HepG2 (cell line): ENCODE measurements at regions not wholly inside any gene's neighbourhood (a gene's known extent, or its start where the extent isn't known, plus 50 kb on each side); places are given as distances from the start of the nearest gene placed in this dataset.

Source experiments
- ATAC-seq: fragments of 200-7000 bp; cut with Tn5 transposase; 3 replicates; pipeline ENCODE4 v1.9.1; 2020; ENCODE audit warnings: mild to moderate bottlenecking, moderate library complexity
- BruUV-seq: library from RNA; stranded (reverse); fragments of 400-500 nt; replicated peaks from 2 replicates; lab custom pipeline; 2021; lab: Mats Ljungman, UMichigan
- CTCF ChIA-PET: fragments of 300-600 bp; formaldehyde crosslinking; extraction: SDS; loops from one replicate; lab custom pipeline; 2021; ENCODE audit warnings: low total read pairs, inconsistent platforms, low intra/inter-chr PET ratio; lab: Yijun Ruan, JAX
- POLR2A ChIA-PET: fragments of 350-600 bp; sonication (Branson Sonifier 250); formaldehyde crosslinking; loops from one replicate; lab custom pipeline; 2020; ENCODE audit warnings: antibody characterized with exemption, inconsistent platforms; lab: Yijun Ruan, JAX
- DNase-seq: peaks from one replicate; pipeline ENCODE4 v3.0.0-alpha.2; 2015; ENCODE audit warnings: low spot score
- FAIRE-seq: peaks from 3 replicates; lab custom pipeline; 2011; peaks lifted over from hg19 to GRCh38; lab: Jason Lieb, UNC
- H2AFZ ChIP-seq: one replicate; pipeline ENCODE4 v1.6.1; 2011; ENCODE audit warnings: low read length, inconsistent platforms
- H3K27ac ChIP-seq: fragments of 300-600 bp; 3 replicates; pipeline ENCODE4 v1.8.0; 2011; ENCODE audit warnings: mixed run types, mild to moderate bottlenecking, mixed read lengths, low read length, inconsistent platforms; ENCODE audit not compliant: insufficient read depth; ENCODE audit errors: extremely low read length
- H3K27me3 ChIP-seq, 2 experiments: fragments of 200-600 bp in 1 of 2; 2 replicates in 1 of 2; 3 replicates in 1 of 2; pipeline versions ENCODE4 v1.6.0 to v1.8.0; 2011; ENCODE audit warnings: low read length in 2 of 2, mild to moderate bottlenecking in 2 of 2, moderate library complexity in 2 of 2, inconsistent platforms in 1 of 2; ENCODE audit not compliant: insufficient read depth in 2 of 2, control insufficient read depth in 1 of 2
- H3K36me3 ChIP-seq, 2 experiments: fragments of 200-600 bp in 1 of 2; replicated peaks in 1 of 2; 2 replicates in 1 of 2; 3 replicates in 1 of 2; pipeline versions ENCODE4 v1.5.1 to v1.8.0; 2011; ENCODE audit warnings: low read length in 2 of 2, inconsistent platforms in 1 of 2; ENCODE audit not compliant: insufficient read depth in 2 of 2, control insufficient read depth in 1 of 2
- H3K4me1 ChIP-seq: 2 replicates; pipeline ENCODE4 v1.5.1; 2012; ENCODE audit warnings: low read length, inconsistent platforms; ENCODE audit not compliant: insufficient read depth
- H3K4me2 ChIP-seq: 2 replicates; pipeline ENCODE4 v1.6.0; 2011; ENCODE audit warnings: low read depth, low read length, inconsistent platforms
- H3K4me3 ChIP-seq, 3 experiments: fragments of 200-600 bp in 1 of 3; sonication (generic), shearing (Covaris generic) in 1 of 3; replicated peaks in 1 of 3; 2 replicates each; pipeline ENCODE4 v1.5.1; 2011 to 2016; ENCODE audit warnings: low read length in 3 of 3, inconsistent platforms in 2 of 3, low read depth in 2 of 3, mild to moderate bottlenecking in 2 of 3, control low read depth in 1 of 3, mixed read lengths in 1 of 3; ENCODE audit not compliant: insufficient read depth in 1 of 3
- H3K79me2 ChIP-seq: one replicate; pipeline ENCODE4 v1.6.1; 2011; ENCODE audit warnings: low read length, inconsistent platforms; ENCODE audit not compliant: insufficient read depth
- H3K9ac ChIP-seq: 2 replicates; pipeline ENCODE4 v1.6.0; 2011; ENCODE audit warnings: mild to moderate bottlenecking, low read depth, low read length, inconsistent platforms; ENCODE audit not compliant: insufficient read depth
- H3K9me3 ChIP-seq: 2 replicates; pipeline ENCODE4 v1.5.1; 2012; ENCODE audit warnings: mild to moderate bottlenecking, low read length
- H4K20me1 ChIP-seq: 2 replicates; pipeline ENCODE4 v1.6.0; 2011; ENCODE audit warnings: inconsistent platforms, mild to moderate bottlenecking, low read length, moderate library complexity; ENCODE audit not compliant: insufficient read depth
- AGO1 ChIP-seq: fragments of 200-400 bp; formaldehyde crosslinking; IDR thresholded peaks from 2 replicates; pipeline ENCODE4 v1.6.1; 2017; ENCODE audit warnings: mild to moderate bottlenecking, low read depth, low read length, moderate library complexity; ENCODE audit not compliant: poor library complexity, severe bottlenecking
- CBX2 ChIP-seq, 2 experiments: fragments of 200-600 bp in 1 of 2; sonication (generic); formaldehyde crosslinking in 1 of 2; IDR thresholded peaks; 2 replicates each; pipeline versions ENCODE4 v1.7.0 to v1.8.1; 2018 to 2022; ENCODE audit warnings: low read depth in 2 of 2, low read length in 1 of 2, mild to moderate bottlenecking in 1 of 2, missing genetic modification reagents in 1 of 2
- ISL2 ChIP-seq: sonication (generic); formaldehyde crosslinking; IDR thresholded peaks from 2 replicates; pipeline ENCODE4 v1.5.0; 2020; ENCODE audit warnings: missing genetic modification reagents
- MAFK ChIP-seq, 2 experiments: IDR thresholded peaks in 1 of 2; conservative IDR thresholded peaks in 1 of 2; 2 replicates each; pipeline ENCODE4 v1.6.1; 2011; ENCODE audit warnings: improper control_type of control experiment in 2 of 2, low read length in 2 of 2
- NPAS2 ChIP-seq: sonication (generic); formaldehyde crosslinking; IDR thresholded peaks from 2 replicates; pipeline ENCODE4 v1.8.0; 2022; ENCODE audit warnings: mild to moderate bottlenecking, missing genetic modification reagents, borderline replicate concordance
- NR3C1 ChIP-seq: sonication (generic); formaldehyde crosslinking; IDR thresholded peaks from 2 replicates; pipeline ENCODE4 v1.4.0; 2020; ENCODE audit warnings: missing genetic modification reagents
- RXRB ChIP-seq: IDR thresholded peaks from 2 replicates; pipeline ENCODE4 v1.6.1; 2016; ENCODE audit warnings: borderline replicate concordance, missing genetic modification reagents, missing compliant biosample characterization
- U2AF1 ChIP-seq: fragments of 200-400 bp; formaldehyde crosslinking; optimal IDR thresholded peaks from 2 replicates; pipeline ENCODE3; 2017; ENCODE audit warnings: mild to moderate bottlenecking, low read depth, low read length
- ZNF12 ChIP-seq: sonication (generic); formaldehyde crosslinking; IDR thresholded peaks from 2 replicates; pipeline ENCODE4 v1.5.0; 2020; ENCODE audit warnings: missing genetic modification reagents
- ZNF354B ChIP-seq: sonication (generic); formaldehyde crosslinking; IDR thresholded peaks from 2 replicates; pipeline ENCODE4 v1.8.0; 2022; ENCODE audit warnings: mild to moderate bottlenecking, missing genetic modification reagents
- ZNF430 ChIP-seq: sonication (generic); formaldehyde crosslinking; IDR thresholded peaks from 2 replicates; pipeline ENCODE4 v1.9.0; 2021; ENCODE audit warnings: mild to moderate bottlenecking, missing genetic modification reagents
- ZNF460 ChIP-seq: sonication (generic); formaldehyde crosslinking; IDR thresholded peaks from 2 replicates; pipeline ENCODE4 v1.5.1; 2020; ENCODE audit warnings: missing genetic modification reagents, mild to moderate bottlenecking, borderline replicate concordance
- ZNF501 ChIP-seq: sonication (generic); formaldehyde crosslinking; IDR thresholded peaks from 2 replicates; pipeline ENCODE4 v1.5.1; 2020; ENCODE audit warnings: mild to moderate bottlenecking, moderate library complexity, missing genetic modification reagents
- WGBS: methylation state at CpG from one replicate; pipeline ENCODE4 v1.1.6; 2017; ENCODE audit warnings: low lambda C conversion rate; 5-methylcytosine and 5-hydroxymethylcytosine counted together
- in situ Hi-C: cut with HindIII; loops from 2 replicates; pipeline ENCODE4 v1.10.0; 2017; ENCODE audit warnings: low pct_unique_long_range_greater_than_20kb; ENCODE audit not compliant: extremely low pct_ligation_motif_present
- intact Hi-C: fragments of 100-400 bp; cut with micrococcal nuclease; formaldehyde crosslinking; loops from one replicate; pipeline ENCODE4 v1.10.0; 2022; ENCODE audit not compliant: unreplicated experiment
- TF ChIP-seq, protein P1 (sequence below): sonication (generic); formaldehyde crosslinking; IDR thresholded peaks from 2 replicates; pipeline ENCODE4 v1.5.1; 2020; ENCODE audit warnings: missing genetic modification reagents, mild to moderate bottlenecking, borderline replicate concordance
- TF ChIP-seq, protein P2 (sequence below): sonication (generic); formaldehyde crosslinking; IDR thresholded peaks from 2 replicates; pipeline ENCODE4 v1.8.0; 2022; ENCODE audit warnings: missing genetic modification reagents, mild to moderate bottlenecking, borderline replicate concordance

GRCh38 chr13:110001670-110002275, 215.4 kb upstream of the IRS2 start:
- no peak for FAIRE-seq
- no TSS peak for BruUV-seq
- Histone ChIP-seq H3K4me1 (no peaks in the 10 kb centered on the region), H3K36me3 (no peaks in the 10 kb centered on the region), H3K4me3 (no peak overlapping the region), H3K9ac (no peak overlapping the region), H3K9me3 (no peaks in the 10 kb centered on the region), H3K79me2 (no peaks in the 10 kb centered on the region), H3K27ac (no peak overlapping the region), H3K4me2 (no peak overlapping the region), H3K27me3 (peaks cover 0 to 9% of the 10 kb centered on the region in 2 experiments; a peak in 1 of 5 replicates), H2AFZ (no peak overlapping the region), H4K20me1 (no peaks in the 10 kb centered on the region)
- in situ Hi-C loops = no loop called here
- 48% methylated on average over 7 of the region's 7 CpGs for WGBS
- intact Hi-C loops = no loop called here
- ChIA-PET POLR2A (no interaction called here), CTCF (no interaction called here)
- no peak for TF ChIP-seq ZNF430 (CRISPR knock-in tag)
- TF ChIP-seq CBX2 (IDR thresholded peaks at IDR 0.05; ENCODE audit: low read depth, low read length) = no peak
- no peak for TF ChIP-seq CBX2 (CRISPR knock-in tag; IDR thresholded peaks at IDR 0.05; ENCODE audit: low read depth)
- TF ChIP-seq ISL2 (CRISPR knock-in tag) = no peak
- TF ChIP-seq, protein P1, sequence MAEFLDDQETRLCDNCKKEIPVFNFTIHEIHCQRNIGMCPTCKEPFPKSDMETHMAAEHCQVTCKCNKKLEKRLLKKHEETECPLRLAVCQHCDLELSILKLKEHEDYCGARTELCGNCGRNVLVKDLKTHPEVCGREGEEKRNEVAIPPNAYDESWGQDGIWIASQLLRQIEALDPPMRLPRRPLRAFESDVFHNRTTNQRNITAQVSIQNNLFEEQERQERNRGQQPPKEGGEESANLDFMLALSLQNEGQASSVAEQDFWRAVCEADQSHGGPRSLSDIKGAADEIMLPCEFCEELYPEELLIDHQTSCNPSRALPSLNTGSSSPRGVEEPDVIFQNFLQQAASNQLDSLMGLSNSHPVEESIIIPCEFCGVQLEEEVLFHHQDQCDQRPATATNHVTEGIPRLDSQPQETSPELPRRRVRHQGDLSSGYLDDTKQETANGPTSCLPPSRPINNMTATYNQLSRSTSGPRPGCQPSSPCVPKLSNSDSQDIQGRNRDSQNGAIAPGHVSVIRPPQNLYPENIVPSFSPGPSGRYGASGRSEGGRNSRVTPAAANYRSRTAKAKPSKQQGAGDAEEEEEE = no peak
- no peak for DNase-seq
- ATAC-seq = no peak

DNA sequence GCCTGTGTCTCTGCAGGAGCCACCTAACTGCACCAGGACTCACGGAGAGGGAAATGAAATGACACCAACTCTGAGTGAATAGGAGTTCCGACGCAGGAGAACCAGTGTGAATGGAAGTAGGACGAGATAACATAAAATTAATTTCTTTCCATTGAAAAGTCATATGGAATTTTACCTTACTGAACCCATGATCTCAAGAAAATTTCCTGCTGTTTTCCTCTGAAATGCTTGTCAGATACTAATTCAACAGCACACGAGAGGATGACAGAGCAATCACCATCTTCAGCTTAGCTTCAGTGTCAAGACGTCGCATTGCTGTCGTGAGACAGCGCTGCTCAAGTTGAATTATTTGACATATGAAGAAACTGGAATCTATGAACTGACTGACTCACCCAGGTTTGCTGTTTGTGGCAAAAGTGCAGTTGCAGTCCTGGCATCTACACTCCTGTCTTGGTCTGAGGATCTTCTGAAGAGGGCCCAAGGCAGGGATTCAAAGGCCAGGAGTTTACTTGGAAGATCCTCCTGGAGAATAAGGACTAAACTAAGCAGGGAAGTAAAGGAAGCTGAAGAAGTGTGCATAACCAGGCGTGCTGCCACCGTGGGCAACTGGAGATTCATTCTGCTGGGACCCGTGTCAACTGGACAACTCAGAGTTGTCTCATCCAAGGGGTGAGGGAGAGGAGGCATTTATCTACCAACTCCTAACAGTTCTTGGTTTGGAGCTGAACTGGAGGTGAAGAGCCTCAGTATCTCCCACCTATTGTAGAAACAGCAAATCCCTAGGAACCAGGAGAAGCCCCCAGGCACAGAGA, 214.4 kb upstream of the IRS2 start:
- 52% methylated on average over 12 of the region's 12 CpGs for WGBS
- H4K20me1 ChIP-seq = no peaks in the 10 kb centered on the region
- H3K36me3 ChIP-seq = no peaks in the 10 kb centered on the region
- no peak overlapping the region for H3K9ac ChIP-seq
- no peak overlapping the region for H3K4me2 ChIP-seq
- peaks cover 0 to 9% of the 10 kb centered on the region in 2 experiments; a peak in 1 of 5 replicates for H3K27me3 ChIP-seq
- ATAC-seq (no peak), FAIRE-seq (no peak), DNase-seq (no peak)
- H3K9me3 ChIP-seq = no peaks in the 10 kb centered on the region
- CTCF ChIA-PET = no interaction called here
- no peaks in the 10 kb centered on the region for H3K4me1 ChIP-seq
- H2AFZ ChIP-seq = no peak overlapping the region
- no TSS peak for BruUV-seq
- intact Hi-C loops (no loop called here), in situ Hi-C loops (no loop called here)
- no peak overlapping the region for H3K4me3 ChIP-seq
- POLR2A ChIA-PET = no interaction called here
- no peaks in the 10 kb centered on the region for H3K79me2 ChIP-seq
- H3K27ac ChIP-seq = no peak overlapping the region
- TF ChIP-seq ZNF354B (CRISPR knock-in tag) (no peak), ZNF460 (no peak), NR3C1 (CRISPR knock-in tag) (no peak), ZNF12 (no peak), AGO1 (no peak), MAFK (conservative IDR thresholded peaks at IDR 0.05 in 1 of 2, IDR thresholded peaks at IDR 0.05 in 1 of 2; ENCODE audit: low read length in 2 of 2) (no peak), ZNF501 (CRISPR knock-in tag) (no peak), U2AF1 (no peak), NPAS2 (CRISPR knock-in tag) (no peak), RXRB (CRISPR knock-in tag) (no peak)
- TF ChIP-seq, protein P2, sequence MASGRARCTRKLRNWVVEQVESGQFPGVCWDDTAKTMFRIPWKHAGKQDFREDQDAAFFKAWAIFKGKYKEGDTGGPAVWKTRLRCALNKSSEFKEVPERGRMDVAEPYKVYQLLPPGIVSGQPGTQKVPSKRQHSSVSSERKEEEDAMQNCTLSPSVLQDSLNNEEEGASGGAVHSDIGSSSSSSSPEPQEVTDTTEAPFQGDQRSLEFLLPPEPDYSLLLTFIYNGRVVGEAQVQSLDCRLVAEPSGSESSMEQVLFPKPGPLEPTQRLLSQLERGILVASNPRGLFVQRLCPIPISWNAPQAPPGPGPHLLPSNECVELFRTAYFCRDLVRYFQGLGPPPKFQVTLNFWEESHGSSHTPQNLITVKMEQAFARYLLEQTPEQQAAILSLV (CRISPR knock-in tag) = no peak
